ENCODE measurements at regions not wholly inside any gene's neighbourhood (a gene's known extent, or its start where the extent isn't known, plus 50 kb on each side); places are given as distances from the start of the nearest gene placed in this dataset.

DNA sequence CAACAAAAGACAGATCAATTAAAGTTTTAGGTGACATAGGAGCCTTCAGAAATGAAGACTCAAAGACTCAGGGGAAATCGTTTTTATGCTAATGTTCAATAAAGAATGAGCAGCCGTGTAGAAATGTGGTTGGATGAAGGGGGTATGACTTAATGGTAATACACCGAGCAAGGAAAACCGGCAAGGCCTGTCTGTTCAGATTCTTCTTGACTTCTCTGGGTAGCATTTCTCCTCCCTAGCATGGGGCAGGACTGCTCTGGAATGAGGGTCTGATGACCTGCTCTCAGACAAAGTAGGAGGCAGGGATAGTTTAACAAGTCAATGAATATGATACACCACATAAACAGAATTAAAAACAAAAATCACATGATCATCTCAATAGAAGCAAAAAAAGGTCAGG is 487.4 kb downstream of the ZNF608 start:
- FAIRE-seq (no peak), DNase-seq (ENCODE audit: low spot score in 2 of 2) (no peak)

DNA sequence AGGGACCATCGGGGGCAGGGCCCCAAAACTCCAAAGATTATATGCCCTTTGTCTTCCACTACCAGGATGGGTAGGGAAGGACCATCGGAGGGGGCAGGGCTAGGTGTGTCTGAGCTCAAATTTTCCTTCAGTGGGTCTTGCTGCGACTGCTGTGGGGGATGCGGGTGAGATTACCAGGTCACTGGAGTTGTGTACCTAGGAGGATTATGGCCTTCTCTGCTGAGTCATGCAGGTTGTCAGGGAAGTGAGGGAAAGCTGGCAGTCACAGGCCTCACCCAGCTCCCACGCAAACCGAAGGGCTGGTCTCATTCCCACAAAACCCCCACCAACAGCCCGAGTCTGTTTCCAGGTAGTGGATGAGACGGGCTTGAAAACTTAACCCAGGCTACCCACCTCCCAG is 489.4 kb downstream of the ZNF608 start:
- DNase-seq (ENCODE audit: low spot score in 2 of 2) (no peak), FAIRE-seq (no peak)

DNA sequence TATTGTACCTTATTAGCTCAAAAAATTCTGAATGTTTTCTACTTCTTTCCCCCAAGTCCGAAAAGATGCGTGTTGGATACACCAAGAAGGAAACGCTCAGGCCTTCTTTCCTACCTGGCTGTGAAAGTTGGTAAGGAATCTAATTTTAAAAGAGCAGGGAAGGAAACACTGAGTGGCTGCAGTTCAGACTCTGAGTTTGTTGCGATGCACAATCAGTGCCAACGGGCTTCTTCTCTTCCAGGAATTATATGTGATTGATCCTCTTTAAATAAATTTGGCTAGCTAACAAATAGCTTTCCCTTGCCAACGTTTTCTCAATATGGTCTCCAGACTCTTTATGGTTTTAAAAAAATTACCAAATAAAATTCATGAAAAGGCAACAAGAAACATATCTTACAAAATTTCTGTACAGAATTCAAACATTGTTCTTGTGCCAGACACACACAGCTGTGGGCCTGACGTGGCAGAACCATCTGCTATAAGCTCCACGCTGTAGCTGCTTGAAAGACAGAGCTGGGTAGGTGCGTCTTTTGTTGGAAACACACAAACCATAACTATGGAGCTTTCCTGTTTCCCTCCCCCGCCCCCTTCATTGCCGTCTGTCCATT is 493.1 kb downstream of the ZNF608 start:
- DNase-seq (ENCODE audit: low spot score in 2 of 2) (no peak), FAIRE-seq (no peak)

GRCh38 chr5:124252747-124253146 is 493.7 kb downstream of the ZNF608 start:
- DNase-seq (ENCODE audit: low spot score in 2 of 2): no peak
- FAIRE-seq: no peak

- no peak for DNase-seq (ENCODE audit: low spot score in 2 of 2)
These were observed 494.2 kb downstream of the ZNF608 start for GRCh38 chr5:124252191-124252638.

GRCh38 chr5:124245276-124245675 is 501.2 kb downstream of the ZNF608 start:
- FAIRE-seq: no peak

More at GRCh38 chr5:124252191-124252638, 494.2 kb downstream of the ZNF608 start:
- no peak for FAIRE-seq

DNA sequence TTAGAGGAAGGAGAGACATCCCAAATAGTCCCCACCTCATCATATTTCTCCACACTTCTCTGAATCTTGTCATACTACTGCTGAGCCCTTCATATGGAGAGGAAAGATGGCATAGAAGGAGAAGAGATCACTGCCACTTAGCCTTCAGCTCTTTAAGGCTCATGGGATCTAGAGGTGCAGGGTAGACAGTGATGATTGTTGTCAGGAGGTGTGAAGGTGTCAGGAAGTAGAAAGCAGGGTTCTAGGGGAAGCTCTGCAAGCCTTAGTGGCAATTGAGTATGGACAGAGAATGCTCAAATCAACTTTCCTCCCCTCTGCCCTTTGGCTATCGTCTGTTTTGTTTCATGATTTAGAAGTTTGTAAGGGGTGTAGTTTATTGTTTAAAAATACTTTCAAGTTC is 505.7 kb downstream of the ZNF608 start:
- no peak for FAIRE-seq

More at GRCh38 chr5:124245276-124245675, 501.2 kb downstream of the ZNF608 start:
- DNase-seq (ENCODE audit: low spot score in 2 of 2): no peak

GRCh38 chr5:124239572-124239971 is 506.9 kb downstream of the ZNF608 start:
- no peak for FAIRE-seq
- no peak for DNase-seq (ENCODE audit: low spot score in 2 of 2)

More for the DNA sequence above, 505.7 kb downstream of the ZNF608 start:
- no peak for DNase-seq (ENCODE audit: low spot score in 2 of 2)

DNA sequence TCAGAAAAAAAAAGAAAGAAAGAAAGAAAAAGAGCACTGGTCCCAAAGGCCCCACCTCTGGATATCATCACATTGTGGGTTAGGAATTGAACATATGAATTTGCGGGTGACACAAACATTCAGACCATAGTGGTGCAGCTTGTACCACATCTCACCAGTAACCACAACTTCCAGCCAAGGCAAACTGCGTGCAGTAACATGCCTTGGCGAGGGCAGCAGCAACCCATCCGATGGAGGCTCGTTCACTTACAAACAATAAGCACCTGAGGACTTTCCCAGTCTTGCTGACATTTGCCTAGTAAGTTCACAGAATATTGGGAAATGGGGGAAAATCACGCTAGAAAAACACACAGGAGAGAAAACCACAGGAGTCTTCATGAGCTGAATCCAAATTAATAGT is 508.1 kb downstream of the ZNF608 start:
- FAIRE-seq (no peak), DNase-seq (ENCODE audit: low spot score in 2 of 2) (no peak)

DNA sequence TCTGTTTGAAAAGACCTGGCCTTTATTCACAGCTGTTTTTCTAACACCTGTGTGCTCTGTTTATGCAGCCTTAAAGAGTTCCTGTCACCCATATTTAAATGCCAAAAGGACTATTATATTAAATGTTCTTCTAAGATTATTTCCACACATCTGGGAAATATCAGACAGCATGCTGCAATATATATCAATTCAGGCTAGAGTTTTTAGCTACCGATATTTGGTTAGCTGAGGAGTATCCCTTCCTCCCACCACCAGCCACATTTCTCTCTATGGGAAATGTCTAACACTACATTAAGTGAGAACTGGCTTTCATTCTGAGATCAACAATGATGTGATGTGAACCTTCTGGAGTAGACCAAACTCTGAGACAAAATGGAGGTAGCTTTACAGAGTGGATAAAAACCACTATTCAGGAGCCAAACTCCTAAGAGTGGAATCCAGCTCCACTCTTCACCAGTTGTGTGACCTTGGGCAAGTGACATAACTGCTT is 509.2 kb downstream of the ZNF608 start:
- no peak for DNase-seq (ENCODE audit: low spot score in 2 of 2)
- FAIRE-seq: no peak

- DNase-seq (ENCODE audit: low spot score in 2 of 2) (no peak), FAIRE-seq (no peak)
These were observed 509.9 kb downstream of the ZNF608 start for GRCh38 chr5:124236361-124237205.

DNA sequence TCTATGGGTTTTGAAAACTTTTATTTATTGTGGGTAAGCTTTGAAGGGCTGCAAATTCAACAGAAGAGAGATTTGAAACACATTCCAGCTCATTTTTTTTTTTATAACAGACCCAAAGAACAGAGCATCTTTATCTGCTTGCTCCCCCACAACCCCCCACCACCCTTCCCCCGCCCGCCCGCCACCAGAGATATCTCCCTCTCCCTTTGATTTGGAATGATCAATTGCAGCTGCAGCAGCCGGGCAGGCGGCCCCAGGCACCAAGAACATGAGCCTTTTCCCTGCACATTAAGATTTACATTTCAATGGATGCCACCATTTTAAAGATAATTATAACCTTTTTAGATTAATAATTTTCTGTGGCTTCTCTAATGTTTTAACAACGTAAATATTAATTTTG is 510.9 kb downstream of the ZNF608 start:
- DNase-seq (ENCODE audit: low spot score in 2 of 2) (peak in 1 of 2 donors; percentile 16), FAIRE-seq (no peak)

GRCh38 chr5:124234770-124235562 is 511.5 kb downstream of the ZNF608 start:
- no peak for DNase-seq (ENCODE audit: low spot score in 2 of 2)

DNA sequence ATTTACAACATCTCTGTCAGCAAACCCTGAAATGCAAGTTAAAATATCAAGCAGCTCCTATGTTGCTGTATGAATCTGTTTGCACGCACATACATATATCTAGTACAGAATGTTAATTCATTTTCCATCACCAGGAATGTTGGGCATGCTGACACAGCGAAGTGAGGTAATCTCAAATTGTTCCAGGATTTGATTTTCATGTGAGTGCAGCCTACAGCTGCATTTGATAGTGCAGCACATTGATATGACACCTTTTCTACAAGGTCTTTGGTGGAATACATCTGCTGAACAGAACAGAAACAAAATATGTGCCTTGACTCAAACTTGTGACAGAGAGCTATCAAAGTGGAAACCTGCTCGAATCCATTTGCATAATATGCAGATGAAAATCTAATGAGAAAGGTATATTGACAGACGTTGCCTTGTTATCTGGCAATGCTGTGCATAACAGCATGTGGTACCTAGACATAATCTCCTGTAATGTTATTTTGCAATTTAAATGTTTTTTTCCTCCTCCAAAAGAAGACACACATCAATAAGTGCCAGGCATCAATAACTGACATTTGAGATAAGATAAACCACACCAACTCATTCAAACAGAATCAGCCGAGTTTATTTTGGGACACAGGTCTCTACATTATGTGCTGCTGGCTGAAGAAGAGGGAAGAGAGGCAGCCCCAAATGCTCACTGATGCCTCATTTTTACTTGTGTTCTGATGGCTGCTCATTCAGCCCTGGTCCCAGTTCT is 512.2 kb downstream of the ZNF608 start:
- FAIRE-seq (no peak), DNase-seq (ENCODE audit: low spot score in 2 of 2) (no peak)

More at GRCh38 chr5:124234770-124235562, 511.5 kb downstream of the ZNF608 start:
- FAIRE-seq: no peak

- FAIRE-seq (no peak), DNase-seq (ENCODE audit: low spot score in 2 of 2) (no peak)
These were observed 513.9 kb downstream of the ZNF608 start for GRCh38 chr5:124232515-124232914.

DNA sequence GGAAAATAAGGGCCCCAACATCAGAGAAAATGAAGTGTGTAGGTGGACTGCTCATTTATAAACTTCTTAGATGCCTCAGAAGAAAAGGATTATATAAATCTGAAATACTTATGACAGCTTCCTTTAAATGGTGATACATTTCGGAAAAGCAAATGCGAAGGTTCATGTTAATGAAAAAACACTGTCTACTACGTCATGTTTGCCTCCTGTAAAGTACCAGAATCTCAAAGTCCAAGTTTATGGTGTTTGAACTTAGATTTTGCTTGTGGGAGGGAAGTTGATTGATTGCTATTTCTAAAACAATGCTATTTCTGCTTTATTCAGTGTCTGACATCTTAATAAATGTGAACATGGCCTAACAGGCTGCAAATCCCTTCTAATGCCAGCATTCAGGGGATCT is 514.6 kb downstream of the ZNF608 start:
- FAIRE-seq (no peak), DNase-seq (ENCODE audit: low spot score in 2 of 2) (no peak)

DNA sequence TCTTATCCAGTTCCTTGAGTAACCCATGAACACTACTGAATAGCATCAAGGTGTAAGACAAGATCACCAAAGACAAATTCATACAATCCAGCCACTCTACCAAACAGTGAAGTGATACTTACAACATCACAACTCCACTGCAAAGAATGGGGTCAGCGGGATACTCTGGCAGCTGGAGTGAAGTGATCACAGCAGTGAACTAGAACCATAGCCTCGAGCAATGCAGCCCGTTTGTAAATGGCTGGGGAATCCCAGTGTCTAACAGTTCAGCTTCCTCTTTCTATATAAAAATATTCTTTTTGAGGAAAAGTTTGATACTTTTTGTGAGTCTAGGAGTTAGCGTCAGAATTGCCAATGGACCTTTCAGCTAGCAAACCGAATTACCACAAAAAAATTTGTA is 515.2 kb downstream of the ZNF608 start:
- no peak for DNase-seq (ENCODE audit: low spot score in 2 of 2)
- no peak for FAIRE-seq

- DNase-seq (ENCODE audit: low spot score in 2 of 2): no peak
- no peak for FAIRE-seq
These were observed 516.0 kb downstream of the ZNF608 start for GRCh38 chr5:124230456-124230855.

GRCh38 chr5:124229352-124229751 is 517.1 kb downstream of the ZNF608 start:
- DNase-seq (ENCODE audit: low spot score in 2 of 2): no peak
- no peak for FAIRE-seq

DNA sequence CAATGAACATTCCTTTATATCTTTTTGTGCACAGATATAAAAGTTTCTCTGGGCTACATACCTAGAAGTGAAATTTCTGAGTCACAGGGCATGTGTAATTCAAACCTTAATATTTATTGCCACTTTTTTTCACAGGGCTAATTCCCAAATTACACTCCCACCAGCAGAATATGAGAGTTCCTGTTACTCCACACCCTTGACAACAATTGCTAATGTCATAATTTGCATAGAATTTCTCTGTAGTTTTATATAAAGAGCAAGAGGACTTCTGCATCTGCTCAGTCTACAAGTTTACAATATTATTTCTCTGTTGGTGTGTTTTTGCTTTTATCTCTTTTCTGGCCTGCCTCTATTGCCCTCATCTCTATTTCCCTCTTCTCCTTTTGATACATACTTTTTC is 518.5 kb downstream of the ZNF608 start:
- FAIRE-seq (no peak), DNase-seq (ENCODE audit: low spot score in 2 of 2) (no peak)

Data from frontal cortex (tissue), 3 donors.